CD14-positive monocyte (primary cell): ENCODE measurements at regions not wholly inside any gene's neighbourhood (a gene's known extent, or its start where the extent isn't known, plus 50 kb on each side); places are given as distances from the start of the nearest gene placed in this dataset.

ENCODE experiments used
- DNase-seq, 3 donors: peaks; one replicate each; pipeline ENCODE4 v3.0.0-alpha.2; 2011 to 2022
- H2AFZ ChIP-seq: 2 replicates; pipeline ENCODE4 v1.6.0; 2012; ENCODE audit warnings: mild to moderate bottlenecking, low read depth, low read length, inconsistent platforms; ENCODE audit not compliant: insufficient read depth, poor library complexity, severe bottlenecking
- H3K27ac ChIP-seq, 2 donors: 1 replicate in 1 of 2; 2 replicates in 1 of 2; pipeline ENCODE4 v1.5.1; 2012 to 2013; ENCODE audit warnings: low read length in 2 of 2, control low read depth in 1 of 2, inconsistent platforms in 1 of 2, low read depth in 1 of 2, mild to moderate bottlenecking in 1 of 2
- H3K27me3 ChIP-seq, 2 donors: one replicate each; pipeline versions ENCODE4 v1.6.0 to v1.6.1; 2011 to 2013; ENCODE audit warnings: low read length in 2 of 2; ENCODE audit not compliant: control insufficient read depth in 2 of 2, insufficient read depth in 2 of 2
- H3K36me3 ChIP-seq, 2 donors: replicated peaks in 1 of 2; 1 replicate in 1 of 2; 2 replicates in 1 of 2; pipeline versions ENCODE4 v1.5.1 to v1.6.1; 2012 to 2013; ENCODE audit warnings: low read length in 2 of 2, control low read depth in 1 of 2, inconsistent platforms in 1 of 2, mild to moderate bottlenecking in 1 of 2; ENCODE audit not compliant: insufficient read depth in 2 of 2, control insufficient read depth in 1 of 2
- H3K4me1 ChIP-seq, 2 donors: 1 replicate in 1 of 2; 2 replicates in 1 of 2; pipeline versions ENCODE4 v1.5.1 to v1.6.1; 2012 to 2013; ENCODE audit warnings: low read length in 2 of 2, control low read depth in 1 of 2, inconsistent platforms in 1 of 2, mild to moderate bottlenecking in 1 of 2, moderate library complexity in 1 of 2; ENCODE audit not compliant: insufficient read depth in 2 of 2, control insufficient read depth in 1 of 2
- H3K4me2 ChIP-seq: replicated peaks from 2 replicates; pipeline ENCODE3; 2012; ENCODE audit warnings: low read length, moderate library complexity, mild to moderate bottlenecking; ENCODE audit not compliant: poor library complexity, severe bottlenecking; ENCODE audit errors: extremely low read depth
- H3K4me3 ChIP-seq, 3 experiments: fragments of 200-600 bp in 1 of 3; sonication (generic) in 1 of 3; replicated peaks in 1 of 3; 1 replicate in 2 of 3; 2 replicates in 1 of 3; pipeline ENCODE4 v1.5.1; 2011 to 2013; ENCODE audit warnings: low read length in 3 of 3, mild to moderate bottlenecking in 3 of 3, control low read depth in 2 of 3, low read depth in 2 of 3, inconsistent platforms in 1 of 3, moderate library complexity in 1 of 3
- H3K79me2 ChIP-seq: 2 replicates; pipeline ENCODE4 v1.6.0; 2012; ENCODE audit warnings: mild to moderate bottlenecking, control low read depth, inconsistent platforms, low read length, moderate library complexity; ENCODE audit not compliant: insufficient read depth
- H3K9ac ChIP-seq: 2 replicates; pipeline ENCODE4 v1.6.0; 2017; ENCODE audit warnings: low read length, mild to moderate bottlenecking; ENCODE audit not compliant: insufficient read depth, poor library complexity, severe bottlenecking
- H3K9me3 ChIP-seq, 2 donors: replicated peaks in 1 of 2; 1 replicate in 1 of 2; 2 replicates in 1 of 2; pipeline versions ENCODE4 v1.5.1 to v1.6.1; 2012 to 2013; ENCODE audit warnings: low read length in 2 of 2, control low read depth in 1 of 2; ENCODE audit not compliant: control insufficient read depth in 1 of 2, insufficient read depth in 1 of 2
- H4K20me1 ChIP-seq: 2 replicates; pipeline ENCODE4 v1.6.0; 2012; ENCODE audit warnings: mild to moderate bottlenecking, low read length, control low read depth, moderate library complexity; ENCODE audit not compliant: insufficient read depth
- H3K27ac Mint-ChIP-seq, 7 donors: one replicate each; pipeline ENCODE4 v1.8.0; 2020; ENCODE audit warnings: mild to moderate bottlenecking in 7 of 7, mixed read lengths in 7 of 7, moderate library complexity in 6 of 7, inconsistent platforms in 2 of 7
- H3K27me3 Mint-ChIP-seq, 3 donors: one replicate each; pipeline ENCODE4 v1.8.0; 2021 to 2022; ENCODE audit warnings: low read depth in 3 of 3, mild to moderate bottlenecking in 3 of 3, mixed read lengths in 3 of 3, moderate library complexity in 3 of 3, inconsistent platforms in 1 of 3
- H3K36me3 Mint-ChIP-seq, 2 donors: one replicate each; pipeline ENCODE4 v1.8.0; 2020; ENCODE audit warnings: mixed read lengths in 2 of 2, inconsistent platforms in 1 of 2, mild to moderate bottlenecking in 1 of 2
- H3K4me1 Mint-ChIP-seq: one replicate; pipeline ENCODE4 v1.8.0; 2020; ENCODE audit warnings: mild to moderate bottlenecking, mixed read lengths
- H3K4me3 Mint-ChIP-seq, 2 donors: one replicate each; pipeline ENCODE4 v1.8.0; 2020; ENCODE audit warnings: mild to moderate bottlenecking in 2 of 2, mixed read lengths in 2 of 2, moderate library complexity in 1 of 2
- H3K9me3 Mint-ChIP-seq, 7 donors: one replicate each; pipeline ENCODE4 v1.8.0; 2020 to 2022; ENCODE audit warnings: mixed read lengths in 7 of 7, mild to moderate bottlenecking in 6 of 7, moderate library complexity in 6 of 7, inconsistent platforms in 2 of 7
- CTCF ChIP-seq: fragments of 200-600 bp; IDR thresholded peaks from one replicate; pipeline ENCODE4 v1.8.0; 2022; ENCODE audit warnings: antibody characterized with exemption, mild to moderate bottlenecking
- WGBS: methylation state at CpG from one replicate; pipeline ENCODE4 v1.1.5; 2013; ENCODE audit warnings: missing lambda C conversion rate; ENCODE audit not compliant: insufficient coverage; 5-methylcytosine and 5-hydroxymethylcytosine counted together
- intact Hi-C, 2 donors: fragments of 100-400 bp; cut with micrococcal nuclease; formaldehyde crosslinking; loops; one replicate each; pipeline versions ENCODE4 v1.15.0 to v1.15.1; 2023

GRCh38 chr18:44526705-44527415, 153.8 kb upstream of the SETBP1 start:
- Mint-ChIP-seq H3K27me3 (peaks cover 0 to 6% (median 2%) of the 10 kb centered on the region in 3 donors), H3K9me3 (peaks cover 0 to 1% (median 0%) of the 10 kb centered on the region in 7 donors), H3K4me1 (peaks cover 11% of the 10 kb centered on the region), H3K27ac (peak overlapping the region in 1 of 7 donors; percentile 16), H3K4me3 (no peak overlapping the region), H3K36me3 (no peaks in the 10 kb centered on the region)
- intact Hi-C loops, result no loop called here
- Histone ChIP-seq H3K27ac (no peak overlapping the region), H3K79me2 (no peaks in the 10 kb centered on the region), H3K36me3 (no peaks in the 10 kb centered on the region), H3K27me3 (no peaks in the 10 kb centered on the region), H2AFZ (no peak overlapping the region), H3K4me2 (no peak overlapping the region), H3K4me3 (no peak overlapping the region), H4K20me1 (no peaks in the 10 kb centered on the region), H3K9me3 (no peaks in the 10 kb centered on the region), H3K4me1 (no peaks in the 10 kb centered on the region), H3K9ac (no peak overlapping the region)
- DNase-seq, result no peak
- no peak for TF ChIP-seq CTCF

DNA sequence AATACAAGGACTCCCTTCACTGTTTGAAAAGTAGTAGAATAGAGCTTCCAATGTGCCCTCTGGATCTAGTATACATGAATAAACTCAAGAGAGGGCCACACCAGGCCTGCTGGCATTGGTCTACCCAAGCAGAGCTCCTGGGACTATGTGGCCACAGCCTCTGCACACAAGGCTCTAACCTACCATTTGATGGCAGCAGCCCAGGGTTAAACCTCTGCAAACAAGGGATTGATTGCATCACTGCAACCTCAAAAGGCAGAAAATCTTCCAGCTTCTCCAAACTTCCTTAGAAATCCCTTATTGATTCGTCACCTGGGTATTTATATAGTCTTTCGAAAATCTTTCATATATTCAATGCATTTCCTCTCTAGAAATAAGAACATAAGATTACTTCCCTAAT, 147.6 kb upstream of the SETBP1 start:
- H3K9me3 Mint-ChIP-seq, result peaks cover 0 to 2% (median 0%) of the 10 kb centered on the region in 7 donors

More for the DNA sequence above, 147.6 kb upstream of the SETBP1 start:
- Histone ChIP-seq H3K4me1 (peaks cover 0 to 4% of the 10 kb centered on the region in 2 donors), H3K4me2 (no peak overlapping the region), H3K9ac (no peak overlapping the region), H2AFZ (no peak overlapping the region), H3K79me2 (no peaks in the 10 kb centered on the region), H4K20me1 (no peaks in the 10 kb centered on the region), H3K27ac (no peak overlapping the region), H3K9me3 (no peaks in the 10 kb centered on the region), H3K4me3 (no peak overlapping the region), H3K36me3 (no peaks in the 10 kb centered on the region), H3K27me3 (no peaks in the 10 kb centered on the region)
- Mint-ChIP-seq H3K36me3 (no peaks in the 10 kb centered on the region), H3K27ac (peak overlapping the region in 1 of 7 donors; percentile 25), H3K4me3 (no peak overlapping the region), H3K27me3 (peaks cover 0 to 2% (median 2%) of the 10 kb centered on the region in 3 donors), H3K4me1 (peaks cover 2% of the 10 kb centered on the region)
- intact Hi-C loops, result no loop called here
- TF ChIP-seq CTCF, result no peak
- no CpG with 5 or more reads among the region's 2 CpGs for WGBS
- no peak for DNase-seq
